Lower leg skin (tissue), 3 donors: ENCODE measurements at regions not wholly inside any gene's neighbourhood (a gene's known extent, or its start where the extent isn't known, plus 50 kb on each side); places are given as distances from the start of the nearest gene placed in this dataset.

ENCODE experiments used
- CTCF ChIP-seq, 3 donors: fragments of 450-650 bp; IDR thresholded peaks; one replicate each; pipeline ENCODE4 v1.5.1; 2016; ENCODE audit warnings: antibody characterized with exemption in 3 of 3, mild to moderate bottlenecking in 3 of 3, moderate library complexity in 2 of 3
- POLR2A ChIP-seq, 2 donors: fragments of 450-650 bp; IDR thresholded peaks; one replicate each; pipeline ENCODE4 v1.6.1; 2016 to 2017; ENCODE audit warnings: antibody characterized with exemption in 2 of 2, mild to moderate bottlenecking in 1 of 2, moderate library complexity in 1 of 2

GRCh38 chr2:5895284-5895683 lies 203.1 kb downstream of the SOX11 start:
- TF ChIP-seq CTCF (IDR thresholded peaks at IDR 0.05) (no peak), POLR2A (IDR thresholded peaks at IDR 0.05) (no peak)
